HCEC 1CT (cell line): ENCODE measurements at regions not wholly inside any gene's neighbourhood (a gene's known extent, or its start where the extent isn't known, plus 50 kb on each side); places are given as distances from the start of the nearest gene placed in this dataset.
"Not testable (repeated sequence)": the region's sequence is repeated elsewhere in the genome, so short reads cannot be mapped to it uniquely, and the experiment has no call there.

Experiments
- DNase-seq: peaks from one replicate; pipeline ENCODE4 v3.0.0-alpha.2; 2017

GRCh38 chr6:71621918-71622519, 264.3 kb upstream of the RIMS1 start:
- peak; percentile 15 for DNase-seq

- DNase-seq = no peak
Observed at GRCh38 chr6:71642120-71642519, 244.2 kb upstream of the RIMS1 start.

DNA sequence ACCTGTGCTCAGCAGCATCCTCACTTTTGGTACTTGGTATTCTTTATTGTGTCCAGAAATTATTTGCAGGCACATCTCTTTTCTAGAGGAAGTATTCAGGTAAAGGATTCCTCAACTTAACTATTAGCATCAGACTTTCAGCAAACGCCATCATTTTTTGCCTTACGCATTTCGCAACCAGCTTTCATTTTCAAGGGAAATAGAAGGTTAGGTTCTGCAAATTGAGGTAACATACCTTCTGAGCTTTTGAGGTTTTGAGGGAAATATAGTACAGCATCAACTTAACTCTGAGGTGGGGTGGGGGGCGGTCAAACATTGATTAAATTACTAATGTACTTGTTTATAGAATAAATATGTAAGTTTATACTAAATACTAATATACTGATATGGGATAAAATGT, 243.6 kb upstream of the RIMS1 start:
- DNase-seq = no peak

- DNase-seq = no peak
Observed at GRCh38 chr6:71645299-71645698, 241.1 kb upstream of the RIMS1 start.

GRCh38 chr6:71649915-71650314, 236.4 kb upstream of the RIMS1 start:
- no peak for DNase-seq

DNA sequence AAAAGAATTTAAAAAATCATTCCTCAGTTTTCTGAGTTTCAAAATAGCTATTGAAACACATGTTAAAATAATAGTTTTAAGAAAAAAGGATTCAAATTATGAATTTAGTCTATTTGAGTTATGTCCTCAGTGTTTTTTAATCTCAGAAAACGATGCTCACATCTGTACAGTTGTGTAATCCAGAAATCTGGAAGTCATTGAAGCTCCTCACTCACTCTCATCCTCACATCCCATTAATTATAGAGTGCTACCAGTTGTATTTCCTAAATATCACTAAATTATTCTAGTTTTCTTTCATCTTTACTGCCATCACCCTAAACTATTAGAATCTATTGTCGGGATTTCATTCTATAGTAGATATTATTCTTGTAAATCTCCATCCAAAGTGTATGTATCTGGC, 234.7 kb upstream of the RIMS1 start:
- no peak for DNase-seq

- DNase-seq = no peak
Observed at GRCh38 chr6:71656121-71656520, 230.2 kb upstream of the RIMS1 start.

DNA sequence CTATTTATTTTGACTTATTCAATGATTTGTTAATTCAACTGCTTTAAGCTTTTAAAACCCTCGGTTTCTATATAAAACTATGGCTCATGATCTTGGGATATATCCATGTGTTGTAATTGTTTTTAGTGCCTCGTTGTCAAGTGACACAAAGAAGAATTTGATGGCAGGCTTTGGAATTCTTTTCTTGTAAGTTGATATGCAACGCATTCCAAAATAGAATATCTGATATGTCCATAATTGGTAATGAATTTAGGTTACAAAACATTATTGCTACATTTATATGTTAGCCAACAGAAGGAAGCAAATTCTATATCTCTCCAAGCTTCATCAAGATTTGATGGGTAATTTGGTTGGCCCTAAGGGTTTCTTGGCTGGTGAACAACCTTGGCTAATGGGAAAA, 220.4 kb upstream of the RIMS1 start:
- DNase-seq = no peak

GRCh38 chr6:71672876-71673275, 213.5 kb upstream of the RIMS1 start:
- no peak for DNase-seq

GRCh38 chr6:71675386-71675785, 211.0 kb upstream of the RIMS1 start:
- DNase-seq = no peak

DNA sequence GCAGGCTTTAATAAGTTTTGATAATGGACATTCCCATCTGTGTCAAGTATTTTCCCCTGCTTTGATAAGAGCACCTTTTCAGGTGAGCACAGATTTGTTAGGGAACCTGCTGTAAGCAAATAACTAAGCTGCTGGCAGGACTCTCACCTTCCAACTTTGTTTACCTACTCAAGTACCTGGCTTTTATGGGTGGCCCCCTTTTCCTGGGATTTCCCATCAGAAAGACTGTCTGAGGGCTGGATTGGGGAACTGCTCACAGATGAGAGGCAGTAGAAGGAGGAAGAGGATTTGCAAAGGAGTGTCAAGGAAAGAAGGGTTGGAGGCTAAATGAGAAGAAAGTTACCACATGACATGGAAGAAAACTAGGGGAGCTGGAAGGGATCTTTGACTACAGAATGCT, 210.1 kb upstream of the RIMS1 start:
- DNase-seq = no peak

DNA sequence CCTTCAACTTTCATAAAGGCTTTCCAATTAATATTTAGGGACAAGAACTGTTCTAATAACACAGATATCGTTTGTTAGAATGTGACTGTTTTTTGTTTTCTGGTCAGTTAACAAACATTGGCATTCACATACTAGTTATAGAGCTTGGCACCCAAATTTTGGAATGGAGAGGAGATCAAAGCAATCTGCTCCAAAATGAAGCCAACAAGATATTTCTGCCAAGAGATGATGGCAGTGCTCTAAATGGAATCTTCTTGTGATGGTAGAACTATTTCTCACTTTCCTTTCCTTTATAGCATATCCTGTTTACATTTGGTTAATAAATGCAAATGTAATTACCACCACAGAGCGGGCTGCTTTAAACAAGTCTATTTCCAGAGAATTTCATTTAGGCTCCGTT, 208.3 kb upstream of the RIMS1 start:
- no peak for DNase-seq

- no peak for DNase-seq
Observed at GRCh38 chr6:71681234-71681867, 205.0 kb upstream of the RIMS1 start.

- not testable (repeated sequence) for DNase-seq
Observed at GRCh38 chr6:71686021-71686677, 200.2 kb upstream of the RIMS1 start.

- DNase-seq = no peak
Observed at GRCh38 chr6:71698702-71699101, 187.6 kb upstream of the RIMS1 start.

- no peak for DNase-seq
Observed at GRCh38 chr6:71706523-71706922, 179.8 kb upstream of the RIMS1 start.

- DNase-seq = no peak
Observed at GRCh38 chr6:71707059-71707458, 179.3 kb upstream of the RIMS1 start.

DNA sequence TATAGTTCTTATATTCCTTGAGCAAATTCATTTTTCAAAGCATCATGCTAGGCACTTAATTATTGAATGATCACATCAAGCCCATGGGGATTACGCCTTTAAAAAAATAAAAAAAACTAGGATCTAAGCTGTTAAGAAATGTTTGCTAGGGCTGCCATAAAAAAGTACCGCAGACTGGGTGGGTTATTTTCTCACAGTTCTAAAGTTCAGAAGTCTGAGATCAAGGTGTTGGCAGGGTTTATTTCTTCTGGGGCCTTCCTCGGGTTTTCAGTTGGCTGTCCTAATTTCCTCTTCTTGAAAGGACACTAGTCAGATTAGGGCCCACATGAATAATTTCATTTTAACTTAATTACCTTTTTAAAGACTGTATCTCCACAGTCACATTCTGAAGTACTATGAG, 165.6 kb upstream of the RIMS1 start:
- no peak for DNase-seq

GRCh38 chr6:71721642-71722041, 164.7 kb upstream of the RIMS1 start:
- peak; percentile 35 for DNase-seq

- no peak for DNase-seq
Observed at GRCh38 chr6:71722736-71723135, 163.6 kb upstream of the RIMS1 start.

GRCh38 chr6:71724456-71725125, 161.8 kb upstream of the RIMS1 start:
- no peak for DNase-seq

- no peak for DNase-seq
Observed at GRCh38 chr6:71725126-71725470, 161.3 kb upstream of the RIMS1 start.

- DNase-seq = no peak
Observed at GRCh38 chr6:71726121-71726520, 160.2 kb upstream of the RIMS1 start.

DNA sequence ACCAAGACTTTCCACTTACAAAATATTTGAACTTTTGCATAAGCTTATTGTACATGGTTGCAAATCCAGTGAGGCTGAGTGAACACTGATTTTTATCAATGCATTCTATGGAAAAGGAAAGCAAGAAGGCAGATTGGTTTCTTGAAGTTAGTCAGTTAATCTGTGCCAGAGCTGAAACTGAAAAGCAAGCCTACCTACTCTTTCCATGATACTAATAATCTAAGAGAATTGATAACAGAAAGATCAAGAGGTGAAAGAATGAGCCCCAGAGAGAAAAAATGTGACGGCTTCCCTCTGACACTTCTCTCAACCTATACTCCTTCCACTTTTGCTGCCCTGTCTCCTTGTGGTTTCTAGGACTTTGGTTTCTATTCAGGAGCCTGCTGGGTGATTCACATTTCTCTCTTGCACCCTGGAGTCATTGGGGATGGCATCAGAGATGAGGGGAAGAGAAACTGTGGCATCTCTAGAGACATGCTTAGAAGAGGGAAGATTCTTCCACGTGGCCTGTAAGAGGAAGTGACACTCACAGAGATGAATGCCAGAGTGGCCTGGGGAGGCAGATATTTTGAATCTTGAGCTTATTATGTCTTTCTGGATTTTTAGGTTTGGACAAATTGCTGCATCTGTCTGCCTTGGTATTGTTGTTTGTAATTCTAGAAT, 158.6 kb upstream of the RIMS1 start:
- no peak for DNase-seq
